Hematopoietic multipotent progenitor cell treated with erythropoietin and hydrocortisone succinate and interleukin-3 and kit ligand, for 8 days (in vitro differentiated cells): ENCODE measurements at regions not wholly inside any gene's neighbourhood (a gene's known extent, or its start where the extent isn't known, plus 50 kb on each side); places are given as distances from the start of the nearest gene placed in this dataset.

Experiments
- DNase-seq: peaks from one replicate; pipeline ENCODE4 v3.0.0-alpha.2; 2015

GRCh38 chr14:22699801-22700564 lies 55.8 kb upstream of the OR6J1 start:
- DNase-seq: peak; percentile 61

GRCh38 chr14:22713631-22713950 lies 52.9 kb upstream of the OXA1L start:
- no peak for DNase-seq

GRCh38 chr14:22715186-22715812 lies 51.2 kb upstream of the OXA1L start:
- DNase-seq: peak; percentile 32

GRCh38 chr14:22715890-22716289 lies 50.6 kb upstream of the OXA1L start:
- DNase-seq: no peak
